Neural progenitor cell (in vitro differentiated cells): ENCODE measurements at regions not wholly inside any gene's neighbourhood (a gene's known extent, or its start where the extent isn't known, plus 50 kb on each side); places are given as distances from the start of the nearest gene placed in this dataset.

Experiments
- CTCF ChIP-seq: fragments of 200-600 bp; sonication (generic); IDR thresholded peaks from 2 replicates; pipeline ENCODE4 v1.5.1; 2017; ENCODE audit warnings: antibody characterized with exemption, mild to moderate bottlenecking
- EZH2 ChIP-seq: fragments of 200-600 bp; sonication (generic); IDR thresholded peaks from 2 replicates; pipeline ENCODE4 v1.6.1; 2017; ENCODE audit warnings: antibody characterized with exemption, mild to moderate bottlenecking, moderate library complexity

- TF ChIP-seq CTCF = no peak
- no peak for TF ChIP-seq EZH2
Measured at GRCh38 chr1:229087339-229087738, 183.6 kb upstream of the RAB4A start.
